Ovary (tissue), 3 donors: ENCODE measurements at regions not wholly inside any gene's neighbourhood (a gene's known extent, or its start where the extent isn't known, plus 50 kb on each side); places are given as distances from the start of the nearest gene placed in this dataset.

Experiments used
- CTCF ChIP-seq, 3 donors: fragments of 450-650 bp in 2 of 3; fragments of 200-600 bp in 1 of 3; IDR thresholded peaks; one replicate each; pipeline versions ENCODE4 v1.5.1 to v1.8.0; 2016 to 2022; ENCODE audit warnings: antibody characterized with exemption in 3 of 3, mild to moderate bottlenecking in 1 of 3
- POLR2A ChIP-seq: fragments of 450-650 bp; IDR thresholded peaks from one replicate; pipeline ENCODE4 v1.6.1; 2017; ENCODE audit warnings: antibody characterized with exemption, mild to moderate bottlenecking, moderate library complexity
- donor health status: DM: no; HTN: no; CAD: no.

GRCh38 chr5:86841000-86841644 lies 223.4 kb downstream of the COX7C start:
- TF ChIP-seq CTCF (IDR thresholded peaks at IDR 0.05): no peak
- TF ChIP-seq POLR2A: no peak
